ACHN (cell line): ENCODE measurements at regions not wholly inside any gene's neighbourhood (a gene's known extent, or its start where the extent isn't known, plus 50 kb on each side); places are given as distances from the start of the nearest gene placed in this dataset.

Experiments used
- DNase-seq: peaks from one replicate; pipeline ENCODE4 v3.0.0-alpha.2; 2015
- in situ Hi-C: cut with HindIII; loops from 2 replicates; pipeline ENCODE4 v1.10.0; 2017; ENCODE audit warnings: low sequenced_read_pairs, low pct_ligation_motif_present, low pct_unique_long_range_greater_than_20kb

GRCh38 chr4:43822621-43823020 lies 626.0 kb downstream of the KCTD8 start:
- in situ Hi-C loops: no loop called here
- no peak for DNase-seq

DNA sequence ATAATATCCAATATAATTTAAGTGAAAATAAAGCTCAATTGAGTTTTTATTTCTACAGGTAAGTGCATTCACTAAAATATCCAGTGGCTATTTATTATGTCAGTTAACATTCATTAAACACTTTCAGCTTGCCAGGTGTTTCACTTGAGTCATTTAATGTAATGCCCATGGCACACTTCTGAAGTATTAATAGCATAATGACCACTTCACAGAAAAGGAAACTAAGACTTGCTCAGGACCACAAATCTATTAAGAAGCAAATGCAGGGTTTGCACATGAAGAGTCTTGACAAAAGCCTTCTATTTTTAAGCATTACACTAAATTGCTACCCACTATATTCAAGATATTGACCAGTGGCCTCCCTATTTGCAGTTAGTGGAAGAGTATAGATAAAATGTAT lies 612.7 kb downstream of the KCTD8 start:
- in situ Hi-C loops: no loop called here
- DNase-seq: no peak

DNA sequence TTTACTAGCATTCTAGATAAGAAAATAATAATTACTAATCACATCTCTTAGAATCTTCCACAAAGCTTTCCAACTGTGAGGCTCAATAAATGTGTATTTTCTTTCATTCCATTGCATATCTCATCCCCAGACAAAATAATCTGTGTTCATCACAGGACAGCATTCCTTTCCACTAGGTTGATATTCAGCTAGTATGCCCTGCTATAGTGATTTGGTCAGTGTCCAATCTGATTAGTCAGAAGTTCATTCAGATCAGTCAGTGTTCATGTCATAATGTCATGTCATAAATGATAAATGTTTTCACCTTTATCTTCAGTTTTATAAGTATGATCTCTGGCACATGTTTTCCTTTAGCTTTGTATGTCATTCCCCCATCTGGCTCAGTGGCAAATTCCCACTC lies 611.4 kb downstream of the KCTD8 start:
- peak; percentile 68 for DNase-seq
- in situ Hi-C loops: no loop called here

GRCh38 chr4:43837604-43838003 lies 611.0 kb downstream of the KCTD8 start:
- no peak for DNase-seq
- in situ Hi-C loops: no loop called here

DNA sequence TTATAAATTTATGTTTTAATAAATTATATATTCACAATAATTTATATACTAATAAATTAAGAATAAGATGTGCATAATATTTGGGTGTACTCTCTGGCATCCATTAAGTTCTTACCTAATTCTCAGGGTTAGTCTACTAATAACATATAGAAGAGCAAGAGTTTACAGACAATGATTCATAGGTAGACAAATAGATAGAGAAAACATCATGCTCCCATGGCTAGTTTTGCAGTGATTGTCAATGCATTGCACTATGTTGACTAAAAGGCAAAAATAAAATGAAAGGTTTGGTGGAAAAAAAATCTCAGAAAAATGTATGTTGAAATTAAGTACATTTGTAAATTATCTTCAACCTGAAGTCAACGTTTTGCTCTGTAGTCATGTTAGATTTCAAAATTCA lies 606.0 kb downstream of the KCTD8 start:
- in situ Hi-C loops: no loop called here
- no peak for DNase-seq

GRCh38 chr4:43843501-43843900 lies 605.1 kb downstream of the KCTD8 start:
- in situ Hi-C loops: no loop called here
- DNase-seq: peak; percentile 57

GRCh38 chr4:43846111-43846587 lies 602.5 kb downstream of the KCTD8 start:
- in situ Hi-C loops: no loop called here

GRCh38 chr4:43853565-43854264 lies 594.9 kb downstream of the KCTD8 start:
- DNase-seq: no peak
- in situ Hi-C loops: no loop called here

More at GRCh38 chr4:43846111-43846587, 602.5 kb downstream of the KCTD8 start:
- no peak for DNase-seq

DNA sequence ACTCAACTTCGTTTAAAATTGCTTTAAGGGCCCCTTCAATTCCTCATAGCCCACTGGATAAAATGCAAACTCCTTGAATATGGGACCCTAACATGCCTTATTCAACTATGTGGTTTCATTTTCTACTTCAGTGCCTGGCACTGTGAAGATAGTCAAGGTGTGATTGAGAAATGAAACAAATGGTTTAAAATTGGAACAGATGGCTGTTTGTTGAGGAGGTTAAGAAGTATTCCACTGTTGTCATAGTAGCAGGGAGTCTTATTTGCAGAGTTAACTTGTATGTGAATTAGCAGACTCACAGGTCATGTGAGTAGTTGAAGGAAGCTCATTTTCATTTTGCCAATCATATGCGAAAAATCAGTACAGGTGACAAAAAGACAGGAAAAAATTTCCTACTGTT lies 593.3 kb downstream of the KCTD8 start:
- in situ Hi-C loops: no loop called here
- no peak for DNase-seq

DNA sequence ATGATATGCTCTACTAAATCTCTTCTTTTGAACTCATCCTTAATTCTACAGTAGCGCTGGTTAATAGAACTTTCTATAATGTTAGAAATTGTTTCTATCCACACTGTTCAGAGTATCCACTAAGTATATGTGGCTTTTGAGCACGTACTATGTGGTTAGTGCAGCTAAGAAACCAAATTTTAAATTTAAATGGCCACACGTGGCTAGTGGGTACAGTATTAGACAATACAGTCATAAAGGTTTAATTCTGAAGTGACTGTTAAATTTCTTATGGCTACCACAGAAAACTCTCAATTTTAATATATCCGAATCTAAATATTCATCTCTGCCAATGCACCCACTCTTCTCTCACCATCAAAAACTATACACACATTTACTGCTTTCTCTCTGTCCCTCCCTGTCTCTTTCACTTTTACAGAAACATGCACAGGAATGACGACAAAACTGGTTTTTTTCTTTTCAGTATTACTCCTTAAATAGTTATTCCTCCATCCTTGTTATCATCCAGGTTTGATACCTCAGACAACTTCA lies 583.9 kb downstream of the KCTD8 start:
- in situ Hi-C loops: no loop called here
- DNase-seq: no peak

DNA sequence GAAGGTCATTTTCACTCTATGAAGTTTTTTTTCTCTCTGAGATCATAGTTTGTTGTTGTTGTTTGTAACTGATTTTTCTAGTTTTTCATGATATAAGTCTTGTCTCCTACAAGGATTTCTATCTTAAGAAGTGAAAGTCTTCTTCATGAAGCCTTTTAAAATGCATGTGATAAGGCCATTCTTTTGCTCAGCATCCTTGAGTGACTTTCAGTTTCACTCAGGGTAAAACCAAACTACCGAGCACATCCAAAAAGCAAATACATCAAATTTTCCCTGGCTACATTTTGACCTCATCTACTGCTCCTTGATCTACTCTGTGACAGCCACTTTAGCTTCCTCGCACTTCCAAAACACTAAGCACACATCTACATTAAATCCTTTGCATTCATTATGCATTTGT lies 580.7 kb downstream of the KCTD8 start:
- in situ Hi-C loops: no loop called here
- DNase-seq: no peak

- in situ Hi-C loops: no loop called here
- no peak for DNase-seq
Measured at GRCh38 chr4:43875655-43876054, 573.0 kb downstream of the KCTD8 start.

GRCh38 chr4:43882470-43882869 lies 566.1 kb downstream of the KCTD8 start:
- peak; percentile 23 for DNase-seq

DNA sequence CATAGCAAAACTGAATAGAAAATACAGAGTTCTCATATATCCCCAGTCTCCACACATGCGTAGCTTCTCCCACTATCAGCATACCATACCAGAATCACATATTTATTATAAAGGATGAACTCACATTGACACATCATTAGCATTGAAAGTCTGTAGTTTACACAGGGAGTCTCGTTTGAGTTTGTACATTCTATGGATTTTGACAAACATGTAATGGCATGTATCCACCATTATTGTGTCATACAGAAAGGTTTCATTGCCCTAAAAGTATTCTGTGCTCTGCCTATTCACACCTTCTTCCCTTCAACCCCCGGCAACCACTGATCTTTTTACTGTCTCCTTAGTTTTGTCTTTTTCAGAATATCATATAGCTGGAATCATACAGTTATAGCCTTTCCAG lies 562.4 kb downstream of the KCTD8 start:
- DNase-seq: no peak
- in situ Hi-C loops: no loop called here

More at GRCh38 chr4:43882470-43882869, 566.1 kb downstream of the KCTD8 start:
- in situ Hi-C loops: no loop called here

DNA sequence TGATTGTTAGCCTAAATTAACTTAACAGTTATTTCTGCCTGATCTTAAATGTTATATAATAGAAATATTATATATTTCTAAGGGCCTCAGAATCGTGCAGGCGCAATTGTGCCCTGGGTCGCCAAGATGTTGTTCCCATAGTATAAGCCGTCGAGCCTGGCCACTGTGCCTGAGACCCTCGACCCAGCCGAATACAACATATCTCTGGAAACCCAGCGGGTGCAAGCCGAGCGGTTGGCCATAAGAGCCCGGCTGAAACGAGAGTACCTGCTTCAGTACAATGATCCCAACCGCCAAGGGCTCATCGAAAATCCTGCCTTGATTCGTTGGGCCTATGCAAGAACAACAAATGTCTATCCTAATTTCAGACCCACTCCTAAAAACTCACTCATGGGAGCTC lies 549.8 kb downstream of the KCTD8 start:
- DNase-seq: no peak
- in situ Hi-C loops: no loop called here

DNA sequence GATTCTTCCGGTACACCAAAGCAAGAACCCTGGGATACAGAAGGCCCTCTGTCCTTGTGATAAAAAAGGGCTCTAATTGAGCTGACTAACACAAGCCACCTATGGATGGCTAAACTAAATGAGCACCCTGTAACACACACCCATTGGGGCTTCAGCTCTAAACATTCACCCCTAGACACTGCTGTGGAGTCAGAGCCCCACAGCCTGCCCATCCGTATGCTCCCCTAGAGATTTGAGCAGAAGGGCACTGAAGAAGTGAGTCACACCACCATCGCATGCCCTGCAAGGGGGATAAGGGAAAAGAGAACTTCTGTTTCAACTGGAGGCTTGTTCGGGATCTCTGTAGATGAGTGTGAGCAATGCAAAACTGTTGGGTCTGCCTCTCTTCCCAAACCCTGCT lies 545.2 kb downstream of the KCTD8 start:
- DNase-seq: no peak
- in situ Hi-C loops: no loop called here

DNA sequence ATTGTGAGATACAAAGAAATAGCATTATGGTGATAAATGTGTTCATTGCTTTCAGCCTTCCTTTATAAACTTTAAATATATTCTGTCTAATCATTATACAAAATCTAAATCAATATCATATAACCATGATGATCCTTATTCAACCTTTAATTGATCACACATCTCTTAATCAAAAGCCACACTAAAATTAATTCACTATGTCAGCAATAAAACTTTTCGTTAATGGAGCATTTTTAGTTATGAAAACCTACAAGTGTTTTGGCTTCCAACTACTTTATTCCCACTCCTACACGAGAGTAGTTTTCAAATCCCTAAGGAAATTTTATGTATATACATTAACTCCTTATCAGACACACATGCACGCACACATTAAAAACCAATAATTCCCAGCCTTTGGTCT lies 530.2 kb downstream of the KCTD8 start:
- in situ Hi-C loops: no loop called here
- no peak for DNase-seq

- in situ Hi-C loops: no loop called here
Measured at GRCh38 chr4:43932448-43932847, 516.2 kb downstream of the KCTD8 start.

GRCh38 chr4:43943998-43944397 lies 504.6 kb downstream of the KCTD8 start:
- in situ Hi-C loops: no loop called here
- DNase-seq: no peak

More at GRCh38 chr4:43932448-43932847, 516.2 kb downstream of the KCTD8 start:
- no peak for DNase-seq

- in situ Hi-C loops: no loop called here
- DNase-seq: no peak
Measured at GRCh38 chr4:43959976-43960375, 488.6 kb downstream of the KCTD8 start.
